A673 (cell line): ENCODE measurements at regions not wholly inside any gene's neighbourhood (a gene's known extent, or its start where the extent isn't known, plus 50 kb on each side); places are given as distances from the start of the nearest gene placed in this dataset.

Source experiments
- BruUV-seq: library from RNA; stranded (reverse); fragments of 400-500 nt; replicated peaks from 2 replicates; lab custom pipeline; 2021; lab: Mats Ljungman, UMichigan
- CTCF ChIA-PET: fragments of 300-600 bp; sonication (Branson Sonifier 250); formaldehyde crosslinking; loops from one replicate; lab custom pipeline; 2022; ENCODE audit warnings: antibody characterized with exemption; lab: Charles Lee
- POLR2A ChIA-PET: fragments of 300-600 bp; sonication (Branson Sonifier 250); formaldehyde crosslinking; loops from one replicate; lab custom pipeline; 2022; ENCODE audit warnings: antibody characterized with exemption; ENCODE audit not compliant: low non-redundant PET; lab: Charles Lee
- DNase-seq: peaks from one replicate; pipeline ENCODE4 v3.0.0-alpha.2; 2015; ENCODE audit warnings: low spot score
- H3K27ac ChIP-seq: fragments of 200-600 bp; sonication (generic); 2 replicates; pipeline ENCODE4 v1.5.1; 2016; ENCODE audit warnings: mixed run types, low read depth, mild to moderate bottlenecking, mixed read lengths, antibody characterized with exemption, low read length; ENCODE audit not compliant: poor library complexity, severe bottlenecking
- H3K27me3 ChIP-seq: fragments of 200-600 bp; sonication (generic); replicated peaks from 2 replicates; pipeline ENCODE4 v1.6.1; 2017; ENCODE audit warnings: mixed run types, low read depth, mild to moderate bottlenecking, mixed read lengths, antibody characterized with exemption, low read length; ENCODE audit not compliant: insufficient read depth, poor library complexity
- H3K36me3 ChIP-seq: fragments of 200-600 bp; sonication (generic); 2 replicates; pipeline ENCODE4 v1.6.1; 2016; ENCODE audit warnings: mixed run types, mild to moderate bottlenecking, mixed read lengths, antibody characterized with exemption, low read length; ENCODE audit not compliant: insufficient read depth, poor library complexity, severe bottlenecking
- H3K4me1 ChIP-seq: fragments of 200-600 bp; sonication (generic); 2 replicates; pipeline ENCODE4 v1.6.1; 2017; ENCODE audit warnings: mixed run types, mild to moderate bottlenecking, mixed read lengths, antibody characterized with exemption, low read length; ENCODE audit not compliant: insufficient read depth, poor library complexity, severe bottlenecking
- H3K4me3 ChIP-seq: fragments of 200-600 bp; sonication (generic); 2 replicates; pipeline ENCODE4 v1.5.1; 2016; ENCODE audit warnings: low read depth, mixed run types, mild to moderate bottlenecking, mixed read lengths, low read length; ENCODE audit not compliant: poor library complexity, severe bottlenecking
- H3K9me3 ChIP-seq: fragments of 200-600 bp; sonication (generic); 2 replicates; pipeline ENCODE4 v1.6.1; 2016; ENCODE audit warnings: mixed run types, low read depth, mild to moderate bottlenecking, mixed read lengths, antibody characterized with exemption, low read length; ENCODE audit not compliant: poor library complexity, severe bottlenecking
- CTCF ChIP-seq: fragments of 300-800, 200-600 bp; sonication (generic); conservative IDR thresholded peaks from 2 replicates; pipeline ENCODE4 v1.5.1; 2017; ENCODE audit warnings: low read depth, mild to moderate bottlenecking, antibody characterized with exemption, low read length, moderate library complexity, mixed read lengths
- EZH2 ChIP-seq: fragments of 200-600 bp; sonication (generic); IDR thresholded peaks from 2 replicates; pipeline ENCODE4 v1.6.1; 2017; ENCODE audit warnings: borderline replicate concordance, low read depth, mild to moderate bottlenecking, mixed read lengths, antibody characterized with exemption, low read length; ENCODE audit not compliant: poor library complexity, severe bottlenecking
- intact Hi-C: fragments of 100-400 bp; cut with micrococcal nuclease; formaldehyde crosslinking; loops from one replicate; pipeline ENCODE4 v1.10.0; 2022; ENCODE audit not compliant: unreplicated experiment

- POLR2A ChIA-PET: no interaction called here
- Histone ChIP-seq H3K4me3 (no peak overlapping the region), H3K9me3 (no peaks in the 10 kb centered on the region), H3K27ac (no peak overlapping the region), H3K27me3 (no peaks in the 10 kb centered on the region), H3K36me3 (no peaks in the 10 kb centered on the region), H3K4me1 (peaks cover 29% of the 10 kb centered on the region)
- CTCF ChIA-PET: no interaction called here
- intact Hi-C loops: loop anchor here (10.0 kb wide), 1 partner anchor 298 kb away; no protein-coding TSS in a partner anchor
- TF ChIP-seq CTCF (no peak), EZH2 (no peak)
- no TSS peak for BruUV-seq
- no peak for DNase-seq
These were observed 108.8 kb upstream of the MCTP2 start for GRCh38 chr15:94122516-94122915.

GRCh38 chr15:94119923-94120775 lies 111.2 kb upstream of the MCTP2 start:
- no TSS peak for BruUV-seq
- ChIA-PET CTCF (interaction anchor here (0.5 to 1.8 kb wide), 28 partner anchors 10 to 1090 kb away, joined by 3 to 50 read pairs (median 4); no protein-coding TSS in a partner anchor), POLR2A (no interaction called here)
- peak; percentile 91 for DNase-seq
- intact Hi-C loops: loop anchor here (1.0 to 10.0 kb wide), 4 partner anchors 123 to 1089 kb away; no protein-coding TSS in a partner anchor
- Histone ChIP-seq H3K27ac (no peak overlapping the region), H3K36me3 (no peaks in the 10 kb centered on the region), H3K27me3 (no peaks in the 10 kb centered on the region), H3K4me1 (peaks cover 20% of the 10 kb centered on the region), H3K4me3 (no peak overlapping the region), H3K9me3 (no peaks in the 10 kb centered on the region)
- TF ChIP-seq EZH2: no peak
- TF ChIP-seq CTCF: peak; percentile 99

- no peaks in the 10 kb centered on the region for H3K9me3 ChIP-seq
- CTCF ChIA-PET: interaction anchor here (0.9 to 1.8 kb wide), 16 partner anchors 36 to 1089 kb away, joined by 3 to 50 read pairs (median 6); no protein-coding TSS in a partner anchor
- no TSS peak for BruUV-seq
- no peak overlapping the region for H3K27ac ChIP-seq
- intact Hi-C loops: no loop called here
- TF ChIP-seq CTCF (no peak), EZH2 (no peak)
- no peak overlapping the region for H3K4me3 ChIP-seq
- POLR2A ChIA-PET: no interaction called here
- H3K36me3 ChIP-seq: no peaks in the 10 kb centered on the region
- DNase-seq: no peak
- no peaks in the 10 kb centered on the region for H3K27me3 ChIP-seq
- H3K4me1 ChIP-seq: peaks cover 12% of the 10 kb centered on the region
These were observed 112.0 kb upstream of the MCTP2 start for GRCh38 chr15:94119298-94119811.
